ENCODE measurements at regions not wholly inside any gene's neighbourhood (a gene's known extent, or its start where the extent isn't known, plus 50 kb on each side); places are given as distances from the start of the nearest gene placed in this dataset.

DNA sequence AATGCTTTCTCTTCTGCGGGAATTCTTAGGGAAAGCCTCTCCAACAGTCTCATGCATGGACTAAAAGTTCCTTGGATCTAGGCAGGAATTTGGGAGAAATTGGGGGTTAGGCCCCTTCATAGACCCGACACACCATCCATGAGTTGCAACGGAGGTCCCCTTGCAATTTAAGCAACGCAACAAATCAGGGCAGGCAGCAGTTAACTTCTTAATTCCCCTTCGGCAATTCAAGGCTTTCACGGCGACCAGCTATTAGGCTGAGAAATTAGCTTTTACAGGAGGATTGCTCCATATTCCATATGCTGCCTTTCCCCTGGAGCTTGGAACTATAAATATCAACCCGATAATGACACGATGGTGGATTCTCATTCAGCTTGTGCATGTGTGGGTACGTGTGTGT is 241.0 kb downstream of the SHOX start:
- TF ChIP-seq, protein P1, sequence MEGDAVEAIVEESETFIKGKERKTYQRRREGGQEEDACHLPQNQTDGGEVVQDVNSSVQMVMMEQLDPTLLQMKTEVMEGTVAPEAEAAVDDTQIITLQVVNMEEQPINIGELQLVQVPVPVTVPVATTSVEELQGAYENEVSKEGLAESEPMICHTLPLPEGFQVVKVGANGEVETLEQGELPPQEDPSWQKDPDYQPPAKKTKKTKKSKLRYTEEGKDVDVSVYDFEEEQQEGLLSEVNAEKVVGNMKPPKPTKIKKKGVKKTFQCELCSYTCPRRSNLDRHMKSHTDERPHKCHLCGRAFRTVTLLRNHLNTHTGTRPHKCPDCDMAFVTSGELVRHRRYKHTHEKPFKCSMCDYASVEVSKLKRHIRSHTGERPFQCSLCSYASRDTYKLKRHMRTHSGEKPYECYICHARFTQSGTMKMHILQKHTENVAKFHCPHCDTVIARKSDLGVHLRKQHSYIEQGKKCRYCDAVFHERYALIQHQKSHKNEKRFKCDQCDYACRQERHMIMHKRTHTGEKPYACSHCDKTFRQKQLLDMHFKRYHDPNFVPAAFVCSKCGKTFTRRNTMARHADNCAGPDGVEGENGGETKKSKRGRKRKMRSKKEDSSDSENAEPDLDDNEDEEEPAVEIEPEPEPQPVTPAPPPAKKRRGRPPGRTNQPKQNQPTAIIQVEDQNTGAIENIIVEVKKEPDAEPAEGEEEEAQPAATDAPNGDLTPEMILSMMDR (IDR thresholded peaks at IDR 0.05; ENCODE audit: low read depth, low read length, missing control alignments), result no peak
- no peak for DNase-seq (ENCODE audit: low read depth)
- H3K4me3 ChIP-seq (ENCODE audit: low read depth, low read length), result no peak overlapping the region
- in situ Hi-C loops (cut with HindIII; ENCODE audit: low sequenced_read_pairs), result no loop called here

- no peak for DNase-seq (ENCODE audit: low read depth)
- in situ Hi-C loops (cut with HindIII; ENCODE audit: low sequenced_read_pairs), result no loop called here
- H3K4me3 ChIP-seq (ENCODE audit: low read depth, low read length), result no peak overlapping the region
- TF ChIP-seq, protein P1 (IDR thresholded peaks at IDR 0.05; ENCODE audit: low read depth, low read length, missing control alignments), result no peak
These were observed 237.5 kb downstream of the SHOX start for GRCh38 chrX:867966-868647.

DNA sequence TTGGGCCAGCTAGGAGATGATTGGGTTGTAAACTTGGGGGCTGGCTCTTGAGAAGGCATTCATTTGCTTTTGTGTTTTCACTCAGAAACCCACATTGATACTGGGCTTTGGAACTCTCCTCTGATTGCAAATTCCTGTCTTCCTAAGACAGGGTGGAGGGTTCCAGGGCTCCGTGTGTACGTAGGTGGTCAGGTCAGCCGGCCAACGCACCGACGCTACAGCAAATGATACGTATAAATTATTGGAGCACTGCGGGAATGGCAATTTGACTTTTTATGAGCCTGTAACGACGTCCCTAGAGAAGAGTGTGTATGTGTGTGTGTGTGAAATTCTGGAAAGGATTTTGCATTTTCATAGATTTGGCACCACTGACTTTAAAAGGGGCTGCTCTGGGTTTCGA is 236.9 kb downstream of the SHOX start:
- no peak for DNase-seq (ENCODE audit: low read depth)
- TF ChIP-seq, protein P1 (IDR thresholded peaks at IDR 0.05; ENCODE audit: low read depth, low read length, missing control alignments), result no peak
- in situ Hi-C loops (cut with HindIII; ENCODE audit: low sequenced_read_pairs), result no loop called here
- no peak overlapping the region for H3K4me3 ChIP-seq (ENCODE audit: low read depth, low read length)

DNA sequence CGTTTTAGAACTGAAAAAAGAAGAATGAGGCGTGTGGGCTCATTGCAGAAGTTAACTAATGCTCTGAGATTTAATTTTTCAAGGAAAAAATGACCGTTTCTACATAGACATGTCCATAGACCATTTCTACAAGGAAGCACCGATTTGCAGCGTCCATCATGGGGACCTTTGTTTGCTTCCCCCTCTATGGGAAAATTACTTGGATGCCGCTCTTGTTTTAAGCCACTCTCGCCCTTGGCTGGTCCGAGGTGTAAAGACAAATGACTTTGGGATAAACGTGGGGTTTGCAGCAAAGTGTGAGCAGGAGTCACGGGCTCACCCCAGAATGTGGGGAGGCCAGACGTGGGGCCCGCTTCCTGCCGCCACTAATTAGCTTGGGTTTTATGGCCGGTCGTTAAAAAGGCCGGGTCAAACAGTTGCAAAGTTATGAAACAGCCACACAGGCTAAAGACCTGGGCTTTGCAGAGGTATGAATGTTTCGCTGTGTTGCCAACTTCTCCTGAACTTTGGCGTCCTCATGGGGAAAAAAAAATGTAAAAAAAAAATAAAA is 235.9 kb downstream of the SHOX start:
- DNase-seq (ENCODE audit: low read depth), result no peak
- TF ChIP-seq, protein P1 (IDR thresholded peaks at IDR 0.05; ENCODE audit: low read depth, low read length, missing control alignments), result no peak
- no peak overlapping the region for H3K4me3 ChIP-seq (ENCODE audit: low read depth, low read length)
- in situ Hi-C loops (cut with HindIII; ENCODE audit: low sequenced_read_pairs), result no loop called here

- TF ChIP-seq, protein P1 (IDR thresholded peaks at IDR 0.05; ENCODE audit: low read depth, low read length, missing control alignments), result no peak
- in situ Hi-C loops (cut with HindIII; ENCODE audit: low sequenced_read_pairs), result no loop called here
- no peak overlapping the region for H3K4me3 ChIP-seq (ENCODE audit: low read depth, low read length)
- no peak for DNase-seq (ENCODE audit: low read depth)
These were observed 234.8 kb downstream of the SHOX start for GRCh38 chrX:865422-865821.

DNA sequence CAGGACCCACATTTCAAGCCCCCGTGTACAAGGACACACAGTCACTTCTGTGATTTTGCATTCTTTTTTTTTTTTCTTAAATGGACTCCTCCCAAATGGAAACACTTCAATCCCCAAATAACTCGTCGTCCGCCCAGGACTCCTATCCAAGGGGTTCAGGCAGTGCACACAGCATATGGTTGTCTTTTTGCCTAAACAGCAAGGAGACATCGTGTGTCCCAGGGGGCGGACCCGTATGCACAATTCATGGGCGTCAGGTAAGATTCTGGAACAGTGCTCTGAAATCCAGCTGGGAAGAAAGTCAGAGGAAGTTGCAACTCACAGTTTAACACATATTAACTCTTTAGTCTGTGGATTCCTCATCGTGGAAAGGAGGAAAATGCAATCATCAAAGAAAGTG is 231.3 kb downstream of the SHOX start:
- no peak for DNase-seq (ENCODE audit: low read depth)
- no peak overlapping the region for H3K4me3 ChIP-seq (ENCODE audit: low read depth, low read length)
- TF ChIP-seq, protein P1 (IDR thresholded peaks at IDR 0.05; ENCODE audit: low read depth, low read length, missing control alignments), result no peak
- in situ Hi-C loops (cut with HindIII; ENCODE audit: low sequenced_read_pairs), result no loop called here

All from astrocyte of the cerebellum (primary cell).